GM12891 (cell line): ENCODE measurements at regions not wholly inside any gene's neighbourhood (a gene's known extent, or its start where the extent isn't known, plus 50 kb on each side); places are given as distances from the start of the nearest gene placed in this dataset.

Experiments used
- PAX5 ChIP-seq: IDR thresholded peaks from 2 replicates; pipeline ENCODE4 v1.6.1; 2011; ENCODE audit warnings: low read length, moderate library complexity, mild to moderate bottlenecking; ENCODE audit not compliant: insufficient read depth, severe bottlenecking
- POLR2A ChIP-seq: IDR thresholded peaks from 2 replicates; pipeline ENCODE4 v1.6.1; 2011; ENCODE audit warnings: low read depth, low read length, control low read depth
- POLR2AphosphoS5 ChIP-seq: IDR thresholded peaks from 2 replicates; pipeline ENCODE4 v1.6.1; 2011; ENCODE audit warnings: low read depth, low read length, control low read depth
- POU2F2 ChIP-seq: IDR thresholded peaks from 2 replicates; pipeline ENCODE4 v1.6.1; 2011; ENCODE audit warnings: low read depth, mild to moderate bottlenecking, control low read depth, low read length, moderate library complexity
- SPI1 ChIP-seq: IDR thresholded peaks from 2 replicates; pipeline ENCODE4 v1.6.1; 2011; ENCODE audit warnings: low read depth, low read length, control low read depth
- TAF1 ChIP-seq: IDR thresholded peaks from 2 replicates; pipeline ENCODE4 v1.6.1; 2011; ENCODE audit warnings: low read depth, low read length, control low read depth

- no peak for TF ChIP-seq POLR2A
- no peak for TF ChIP-seq POLR2AphosphoS5
- no peak for TF ChIP-seq TAF1
- no peak for TF ChIP-seq POU2F2
- TF ChIP-seq SPI1: no peak
- TF ChIP-seq PAX5: no peak
Observed at GRCh38 chr3:75248974-75249373, 415.2 kb upstream of the FRG2C start.
